Colonic mucosa (tissue), 4 donors: ENCODE measurements at regions not wholly inside any gene's neighbourhood (a gene's known extent, or its start where the extent isn't known, plus 50 kb on each side); places are given as distances from the start of the nearest gene placed in this dataset.

Experiments
- DNase-seq: peaks from one replicate; pipeline ENCODE4 v3.0.0-alpha.2; 2020
- H3K27ac ChIP-seq: fragments of 200-600 bp; one replicate; pipeline ENCODE4 v1.8.0; 2021
- H3K27me3 ChIP-seq: fragments of 200-600 bp; one replicate; pipeline ENCODE4 v1.8.0; 2021
- H3K36me3 ChIP-seq: fragments of 200-600 bp; one replicate; pipeline ENCODE4 v1.8.0; 2021
- H3K4me1 ChIP-seq: fragments of 200-600 bp; one replicate; pipeline ENCODE4 v1.8.0; 2021; ENCODE audit warnings: mild to moderate bottlenecking
- H3K4me3 ChIP-seq: fragments of 200-600 bp; one replicate; pipeline ENCODE4 v1.8.0; 2021
- H3K9ac ChIP-seq, 2 donors: one replicate each; pipeline ENCODE4 v1.7.0; 2013; ENCODE audit warnings: control low read depth in 2 of 2, low read depth in 2 of 2, low read length in 2 of 2
- H3K9me3 ChIP-seq: fragments of 200-600 bp; one replicate; pipeline ENCODE4 v1.8.0; 2021
- intact Hi-C: fragments of 100-400 bp; cut with DNase I; formaldehyde crosslinking; loops from one replicate; pipeline ENCODE4 v1.14.1; 2022
- TF ChIP-seq, protein P1 (sequence below): fragments of 200-600 bp; IDR thresholded peaks from one replicate; pipeline ENCODE4 v1.8.0; 2022; ENCODE audit warnings: antibody characterized with exemption, mild to moderate bottlenecking
- donor health status: healthy.
- donor health status: DM: no; HTN: no; CAD: no.
- donor health status: DM: no; HTN: no; CAD: no.

DNA sequence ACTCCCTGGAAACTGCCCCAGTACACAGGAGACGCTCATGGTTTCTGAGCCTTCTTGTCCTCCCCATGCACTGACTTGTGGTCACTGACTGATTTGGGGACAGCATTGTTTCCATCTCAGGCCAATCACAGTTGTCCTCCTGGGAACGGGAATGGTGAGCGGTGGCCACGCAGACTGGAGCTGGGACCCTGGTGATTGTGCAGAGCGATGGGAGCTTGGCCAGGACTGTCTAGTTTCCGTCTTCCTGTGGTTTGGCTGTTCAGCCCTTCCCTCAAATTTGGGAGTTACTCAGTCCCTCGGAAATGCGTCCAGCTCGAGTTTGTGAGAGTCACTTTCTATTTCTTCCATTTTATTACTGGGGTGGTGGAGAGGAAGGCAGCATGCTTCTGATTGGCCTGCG is 250.9 kb downstream of the ACTR3B start:
- Histone ChIP-seq H3K4me1 (no peaks in the 10 kb centered on the region), H3K9me3 (no peaks in the 10 kb centered on the region), H3K27me3 (no peaks in the 10 kb centered on the region), H3K4me3 (no peak overlapping the region), H3K27ac (no peak overlapping the region), H3K36me3 (no peaks in the 10 kb centered on the region), H3K9ac (no peak overlapping the region)
- TF ChIP-seq, protein P1, sequence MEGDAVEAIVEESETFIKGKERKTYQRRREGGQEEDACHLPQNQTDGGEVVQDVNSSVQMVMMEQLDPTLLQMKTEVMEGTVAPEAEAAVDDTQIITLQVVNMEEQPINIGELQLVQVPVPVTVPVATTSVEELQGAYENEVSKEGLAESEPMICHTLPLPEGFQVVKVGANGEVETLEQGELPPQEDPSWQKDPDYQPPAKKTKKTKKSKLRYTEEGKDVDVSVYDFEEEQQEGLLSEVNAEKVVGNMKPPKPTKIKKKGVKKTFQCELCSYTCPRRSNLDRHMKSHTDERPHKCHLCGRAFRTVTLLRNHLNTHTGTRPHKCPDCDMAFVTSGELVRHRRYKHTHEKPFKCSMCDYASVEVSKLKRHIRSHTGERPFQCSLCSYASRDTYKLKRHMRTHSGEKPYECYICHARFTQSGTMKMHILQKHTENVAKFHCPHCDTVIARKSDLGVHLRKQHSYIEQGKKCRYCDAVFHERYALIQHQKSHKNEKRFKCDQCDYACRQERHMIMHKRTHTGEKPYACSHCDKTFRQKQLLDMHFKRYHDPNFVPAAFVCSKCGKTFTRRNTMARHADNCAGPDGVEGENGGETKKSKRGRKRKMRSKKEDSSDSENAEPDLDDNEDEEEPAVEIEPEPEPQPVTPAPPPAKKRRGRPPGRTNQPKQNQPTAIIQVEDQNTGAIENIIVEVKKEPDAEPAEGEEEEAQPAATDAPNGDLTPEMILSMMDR, result no peak
- DNase-seq, result no peak
- intact Hi-C loops, result no loop called here

DNA sequence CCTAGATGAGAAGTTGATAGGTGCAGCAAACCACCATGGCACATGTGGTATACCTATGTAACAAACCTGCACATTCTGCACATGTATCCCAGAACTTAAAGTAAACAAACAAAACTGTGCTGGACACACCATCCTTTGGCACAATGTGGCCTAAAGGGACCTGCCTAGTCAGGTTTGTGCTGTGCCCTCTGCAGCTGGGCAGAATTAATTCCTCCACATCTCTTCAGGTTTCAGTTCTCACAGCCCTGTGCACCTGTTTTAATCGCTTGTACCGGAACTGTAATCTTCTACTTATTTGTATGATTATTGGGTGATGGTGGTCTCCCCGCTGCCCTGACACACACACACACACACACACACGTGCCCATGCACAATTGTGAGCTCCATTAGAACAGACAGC is 252.7 kb downstream of the ACTR3B start:
- TF ChIP-seq, protein P1, result no peak
- no peaks in the 10 kb centered on the region for H3K27me3 ChIP-seq

DNA sequence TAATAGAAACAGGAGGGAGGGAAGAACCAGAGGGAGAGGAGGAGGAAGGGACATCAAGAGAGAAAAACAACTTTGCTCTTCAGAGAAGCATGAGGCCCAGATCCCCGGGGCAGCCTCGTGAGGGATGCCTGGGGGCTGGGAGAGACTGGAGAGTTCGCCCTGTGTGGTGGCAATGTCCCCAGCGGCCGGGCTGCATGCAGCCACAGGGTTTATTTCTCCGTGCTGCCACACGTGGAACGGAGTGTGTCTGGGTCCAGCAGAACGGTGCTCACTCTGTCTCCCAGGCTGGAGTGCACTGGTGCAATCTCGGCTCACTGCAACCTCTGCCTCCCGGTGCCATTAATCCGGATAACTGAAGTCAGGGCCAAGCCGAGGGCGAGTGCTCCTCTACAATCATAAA is 257.7 kb downstream of the ACTR3B start:
- H3K27me3 ChIP-seq, result no peaks in the 10 kb centered on the region
- no peak overlapping the region for H3K4me3 ChIP-seq
- no peak overlapping the region for H3K9ac ChIP-seq
- TF ChIP-seq, protein P1, result no peak
- H3K9me3 ChIP-seq, result no peaks in the 10 kb centered on the region
- intact Hi-C loops, result no loop called here
- H3K27ac ChIP-seq, result no peak overlapping the region
- H3K4me1 ChIP-seq, result no peaks in the 10 kb centered on the region
- no peaks in the 10 kb centered on the region for H3K36me3 ChIP-seq
- no peak for DNase-seq

More for the DNA sequence above, 252.7 kb downstream of the ACTR3B start:
- Histone ChIP-seq H3K4me3 (no peak overlapping the region), H3K9me3 (no peaks in the 10 kb centered on the region), H3K4me1 (no peaks in the 10 kb centered on the region), H3K9ac (no peak overlapping the region), H3K36me3 (no peaks in the 10 kb centered on the region), H3K27ac (no peak overlapping the region)
- no peak for DNase-seq
- intact Hi-C loops, result no loop called here

DNA sequence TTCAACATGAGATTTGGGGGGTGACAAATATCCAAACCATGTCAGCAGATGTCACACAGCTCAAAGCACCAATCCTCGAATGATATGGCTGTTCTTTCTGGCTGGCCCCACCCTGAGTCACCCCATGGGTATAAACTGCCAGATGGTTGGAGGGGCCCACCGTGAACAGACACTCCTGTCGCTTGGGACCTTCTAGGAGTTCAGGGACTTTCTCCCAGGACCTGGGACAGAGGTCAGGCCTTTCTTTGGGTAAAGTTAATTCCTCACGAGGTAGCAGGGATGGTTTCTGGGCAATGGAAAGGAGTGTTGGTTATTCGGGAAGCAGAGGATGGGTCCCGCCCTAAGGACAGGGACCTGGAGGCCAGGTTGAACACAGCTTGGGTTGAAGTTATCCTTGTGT is 262.0 kb downstream of the ACTR3B start:
- intact Hi-C loops, result no loop called here
- H3K9ac ChIP-seq, result no peak overlapping the region

DNA sequence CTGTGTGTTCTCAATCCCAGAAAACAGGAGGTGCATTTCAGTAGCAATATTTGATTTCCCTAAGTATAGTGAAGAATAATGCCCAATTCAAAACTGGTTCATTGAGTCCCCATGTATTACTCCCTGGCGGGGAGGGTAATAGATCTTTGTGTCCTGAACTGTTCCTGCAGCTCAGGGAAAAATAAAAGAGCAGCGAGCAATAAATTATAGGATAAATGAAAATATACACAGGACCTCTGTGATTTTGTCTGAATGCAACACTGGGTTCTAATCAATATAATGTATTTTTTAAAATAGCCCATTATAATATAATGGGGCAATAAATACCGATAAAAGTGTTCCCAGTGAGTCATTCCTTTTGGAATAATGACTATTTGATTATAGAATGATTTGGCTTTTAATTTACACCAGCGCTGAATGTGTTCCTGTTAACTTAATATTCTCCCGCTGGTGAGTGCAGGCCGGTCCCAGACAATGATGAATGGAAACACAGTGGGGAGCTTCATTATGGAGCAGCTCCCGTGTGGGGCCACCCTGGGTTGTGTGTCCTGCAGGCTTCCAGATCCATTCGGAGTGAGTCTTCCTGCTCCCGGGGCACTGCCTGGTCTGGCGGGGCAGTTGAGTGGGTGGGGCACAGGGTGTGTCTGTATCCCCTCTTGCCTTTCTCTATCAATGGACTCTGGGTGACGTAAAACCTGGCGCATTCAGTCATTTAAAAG is 263.1 kb downstream of the ACTR3B start:
- Histone ChIP-seq H3K36me3 (no peaks in the 10 kb centered on the region), H3K27ac (no peak overlapping the region), H3K4me3 (no peak overlapping the region), H3K4me1 (no peaks in the 10 kb centered on the region), H3K9me3 (no peaks in the 10 kb centered on the region), H3K27me3 (no peaks in the 10 kb centered on the region), H3K9ac (no peak overlapping the region)
- DNase-seq, result no peak
- TF ChIP-seq, protein P1, result no peak
- intact Hi-C loops, result no loop called here

More for the DNA sequence above, 262.0 kb downstream of the ACTR3B start:
- TF ChIP-seq, protein P1, result no peak
- Histone ChIP-seq H3K4me1 (no peaks in the 10 kb centered on the region), H3K36me3 (no peaks in the 10 kb centered on the region), H3K27ac (no peak overlapping the region), H3K9me3 (no peaks in the 10 kb centered on the region), H3K4me3 (no peak overlapping the region), H3K27me3 (no peaks in the 10 kb centered on the region)
- no peak for DNase-seq
